ENCODE measurements at regions not wholly inside any gene's neighbourhood (a gene's known extent, or its start where the extent isn't known, plus 50 kb on each side); places are given as distances from the start of the nearest gene placed in this dataset.

DNA sequence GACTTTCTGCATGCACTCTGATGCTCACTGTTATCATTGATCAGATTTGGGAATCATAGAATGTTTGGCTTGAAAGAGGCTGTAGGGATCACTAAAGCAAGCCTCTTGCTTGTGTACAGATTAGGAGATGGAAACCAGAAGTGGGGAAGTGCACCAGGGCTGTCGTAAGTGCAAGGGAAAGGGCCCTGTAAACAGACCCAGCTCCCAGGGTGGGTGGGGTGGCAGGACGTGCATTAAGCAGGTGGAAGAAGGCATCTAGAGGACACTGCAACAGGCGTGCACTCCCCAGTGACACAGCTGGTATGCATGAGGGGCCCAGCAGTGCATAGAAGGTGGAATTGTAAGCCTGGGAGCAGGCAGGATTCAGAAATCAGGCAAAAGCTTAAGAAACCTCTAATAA is 58.0 kb upstream of the SLC7A14 start:
- no peak for DNase-seq

DNA sequence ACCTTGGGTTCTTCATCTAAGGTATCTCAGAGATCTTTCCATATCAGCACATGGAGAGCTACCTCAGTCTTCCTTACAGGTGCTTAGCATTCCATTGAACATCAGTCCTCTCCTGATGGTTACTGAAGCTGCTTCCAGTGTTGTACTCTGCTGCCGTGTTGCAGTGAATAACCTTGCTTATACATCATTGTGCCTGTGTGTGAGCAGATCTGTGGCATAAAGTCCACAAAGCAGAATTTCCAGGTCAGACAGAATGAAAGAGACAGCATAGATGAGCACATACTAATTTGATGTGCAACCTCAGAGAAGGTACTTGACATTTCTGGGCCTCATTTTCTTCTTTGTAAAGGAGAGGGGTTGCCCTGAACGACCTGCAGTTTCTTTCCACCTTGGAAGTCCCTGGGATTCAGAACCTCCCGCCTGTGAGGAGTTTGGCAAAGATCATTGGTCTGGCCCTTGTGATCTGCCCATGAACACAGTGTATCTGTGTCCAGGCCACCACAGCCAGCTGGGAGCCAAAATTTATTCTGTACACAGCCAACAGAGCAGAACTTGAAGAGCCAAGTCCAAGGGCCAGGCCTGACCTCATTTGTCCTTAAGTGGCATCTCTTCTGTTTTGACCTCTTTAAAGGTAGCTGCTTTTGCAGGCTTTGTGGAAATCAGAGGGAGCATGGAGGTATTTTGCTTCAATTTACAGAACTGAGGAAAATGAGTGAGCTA is 57.2 kb upstream of the SLC7A14 start:
- no peak for DNase-seq

DNA sequence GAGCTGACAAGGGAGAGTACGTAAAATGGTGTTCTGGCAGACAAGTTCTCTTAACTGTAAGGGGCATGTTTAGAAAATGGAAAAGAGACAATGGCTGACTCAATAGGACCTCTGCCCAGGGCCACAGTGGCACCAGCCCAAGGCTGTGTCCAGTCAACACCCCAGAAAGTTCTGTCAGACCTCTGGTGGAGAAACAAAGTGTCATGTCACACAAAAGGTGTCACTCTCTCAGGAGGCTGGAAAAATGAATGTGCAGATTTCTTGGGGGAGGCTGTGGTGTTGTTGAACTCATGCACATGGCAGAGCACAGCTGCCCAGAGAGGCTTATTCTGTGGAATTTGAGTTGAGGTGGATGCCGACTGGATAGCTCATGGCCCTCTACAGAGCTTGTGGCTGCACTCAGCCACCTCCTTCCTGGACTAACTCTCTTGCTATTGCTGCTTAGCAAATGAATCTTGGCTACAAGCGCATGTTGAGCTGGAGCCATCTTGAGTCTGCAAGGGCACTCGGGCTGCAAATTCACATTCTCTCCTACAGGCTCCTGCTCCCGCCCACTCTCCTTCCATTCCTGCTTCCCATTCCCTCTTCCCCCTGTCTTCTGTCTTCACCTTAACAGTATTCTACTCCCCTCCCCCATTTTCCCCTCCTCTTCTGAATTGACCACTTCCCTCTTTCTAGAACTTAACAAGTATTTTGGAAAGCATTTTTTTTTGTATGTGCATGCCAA is 55.8 kb upstream of the SLC7A14 start:
- DNase-seq, result no peak

DNA sequence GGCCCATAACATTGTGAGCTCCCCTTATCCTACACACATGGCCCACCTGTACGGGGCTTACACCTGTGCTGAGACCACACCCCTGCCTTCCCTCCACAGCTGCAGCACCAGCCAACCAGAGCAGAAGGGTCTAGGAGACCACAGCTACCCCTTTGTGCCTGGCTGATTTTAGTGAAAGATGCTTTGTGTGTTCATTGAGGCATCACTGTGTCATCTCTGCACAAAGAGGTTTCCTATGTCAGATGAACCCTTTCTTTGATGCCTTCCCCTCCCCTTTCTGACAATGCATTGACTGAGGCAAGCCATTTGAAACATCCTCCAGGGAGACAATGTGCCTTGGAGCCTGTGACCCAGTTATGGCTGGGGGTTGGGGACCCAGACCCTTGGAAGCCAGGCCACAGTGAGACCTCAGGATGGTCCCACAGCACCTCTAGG is 54.9 kb upstream of the SLC7A14 start:
- no peak for DNase-seq

DNA sequence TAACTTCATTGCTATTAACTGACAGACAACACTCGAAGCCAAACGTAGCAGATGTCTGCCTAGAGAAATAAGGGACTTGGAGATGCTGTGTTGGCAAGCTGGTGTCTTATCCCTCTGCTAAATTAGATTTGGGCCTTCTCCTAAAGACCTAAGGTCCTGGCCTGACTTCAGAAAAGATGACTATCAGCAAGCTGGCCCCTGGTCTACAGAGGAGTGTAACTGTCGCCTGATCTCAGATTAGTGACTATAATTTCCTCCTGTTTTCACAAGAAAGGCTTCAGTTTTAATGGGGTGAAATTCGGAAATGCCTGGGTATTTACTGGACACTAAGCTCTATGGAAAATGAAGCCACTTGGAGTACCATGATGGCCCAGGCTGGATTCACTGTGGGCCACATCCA is 53.1 kb upstream of the SLC7A14 start:
- no peak for DNase-seq

DNA sequence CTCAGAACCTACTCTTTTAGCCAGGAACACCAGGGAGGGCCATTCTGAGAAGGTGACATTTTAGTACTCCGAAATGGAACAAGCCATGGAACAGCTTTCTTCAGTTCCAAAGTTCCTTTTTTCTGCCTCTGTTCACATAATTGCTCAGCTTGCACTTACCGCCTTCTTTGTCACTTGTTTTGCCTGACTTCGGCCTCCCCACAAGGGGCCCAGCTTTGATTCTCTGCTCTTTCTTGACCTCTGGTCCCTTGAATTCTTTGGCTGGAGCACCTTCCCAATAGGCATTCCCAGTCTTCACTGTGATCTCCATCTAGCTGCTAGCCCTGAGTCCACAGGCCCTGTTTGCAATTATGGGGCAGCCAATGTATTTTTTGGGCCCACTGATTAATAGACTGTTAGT is 51.4 kb upstream of the SLC7A14 start:
- no peak for DNase-seq

DNA sequence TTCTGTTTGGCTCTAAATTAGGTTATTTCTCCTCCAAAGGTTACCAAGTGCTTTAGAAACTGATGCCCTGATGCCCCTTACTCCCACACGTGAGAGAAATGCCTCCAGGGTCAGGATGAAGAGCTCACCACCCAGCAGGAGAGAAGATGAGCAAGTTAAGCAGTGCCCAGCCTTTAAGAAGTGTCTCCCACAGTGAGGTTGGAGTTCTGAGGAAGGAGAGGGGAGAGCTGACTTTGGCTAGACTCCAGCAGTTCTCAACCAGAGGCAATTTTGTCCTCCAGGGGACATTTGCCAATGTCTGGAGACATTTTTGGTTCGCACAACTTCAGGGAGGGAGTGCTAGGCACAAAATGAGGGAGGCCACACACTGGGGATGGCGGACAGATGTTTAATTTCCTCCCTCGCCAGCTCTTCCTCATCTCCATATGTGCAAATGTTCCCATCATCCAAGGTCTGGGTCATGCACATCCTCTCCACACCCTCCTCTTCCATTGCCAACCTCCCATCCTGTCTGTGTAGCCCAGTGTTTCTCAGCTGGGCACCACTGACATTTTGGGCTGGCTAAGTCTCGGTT is 50.6 kb upstream of the SLC7A14 start:
- no peak for DNase-seq

All from right forelimb (tissue), 1 donor.